Stimulated activated CD8-positive, alpha-beta memory T cell treated with anti-CD3 and anti-CD28 coated beads, Interleukin-4, amount 100 ng/mL, for 4 hours (primary cell): ENCODE measurements at regions not wholly inside any gene's neighbourhood (a gene's known extent, or its start where the extent isn't known, plus 50 kb on each side); places are given as distances from the start of the nearest gene placed in this dataset.

ENCODE experiments used
- DNase-seq, 2 donors: peaks; one replicate each; pipeline ENCODE4 v3.0.0-alpha.2; 2020; ENCODE audit warnings: low read depth in 2 of 2, low spot score in 1 of 2

GRCh38 chr9:90538566-90538965 lies 104.1 kb downstream of the DIRAS2 start:
- DNase-seq = no peak

DNA sequence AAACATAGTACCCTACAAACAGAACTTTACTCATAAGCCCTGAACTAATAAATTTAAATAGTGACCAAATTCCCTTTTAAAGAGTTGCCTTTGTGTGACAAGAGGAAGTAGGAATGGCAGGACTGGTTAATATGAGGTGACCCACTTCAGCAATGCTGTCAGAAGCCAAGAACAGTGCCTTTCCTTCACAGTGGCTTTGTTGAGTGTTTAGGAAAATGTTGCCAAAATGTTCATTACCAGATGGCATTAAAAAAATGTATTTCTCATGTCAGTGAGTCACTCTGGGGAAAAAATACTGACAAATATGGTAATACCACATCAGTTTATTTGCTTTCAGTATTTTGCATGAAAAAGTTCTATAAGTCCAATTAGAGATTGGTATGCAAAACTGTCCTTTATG lies 103.3 kb downstream of the DIRAS2 start:
- DNase-seq = no peak

DNA sequence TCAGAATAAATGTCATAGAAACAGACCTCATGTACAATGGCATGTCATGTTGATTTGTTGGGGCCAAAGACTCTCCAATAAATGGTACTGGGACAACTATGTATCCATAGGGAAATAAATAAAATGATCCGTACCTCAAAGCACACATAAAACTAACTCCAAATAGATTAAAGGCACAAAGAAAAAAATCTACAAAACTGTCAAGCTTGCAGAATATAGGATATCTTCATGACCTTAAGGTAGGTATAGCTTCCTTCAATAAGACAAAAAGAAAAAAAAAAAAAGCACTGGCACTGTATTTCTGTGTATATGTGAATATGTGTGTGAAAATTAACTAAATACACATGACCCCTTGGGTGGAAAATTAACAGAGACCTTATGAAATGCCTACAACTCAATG lies 101.9 kb downstream of the DIRAS2 start:
- no peak for DNase-seq

DNA sequence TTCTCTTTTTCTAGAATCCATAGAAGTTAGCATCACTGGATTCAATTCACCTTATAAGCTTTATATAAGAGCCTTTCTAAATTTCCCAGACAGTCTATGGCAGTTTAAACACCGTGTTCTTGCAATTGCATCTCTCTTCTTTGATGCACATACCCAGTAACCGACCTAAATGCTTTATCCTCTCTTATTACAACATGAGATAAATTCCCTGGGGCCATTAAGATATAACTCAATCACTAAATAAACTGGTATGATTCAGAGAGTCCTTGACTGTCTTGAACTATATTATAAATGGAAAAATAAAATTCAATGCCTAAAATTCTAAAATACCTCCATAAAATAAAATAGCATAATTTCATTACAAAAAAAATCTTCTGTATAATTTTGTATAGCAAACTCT lies 98.1 kb downstream of the DIRAS2 start:
- no peak for DNase-seq

GRCh38 chr9:90546200-90546599 lies 96.4 kb downstream of the DIRAS2 start:
- DNase-seq = no peak

DNA sequence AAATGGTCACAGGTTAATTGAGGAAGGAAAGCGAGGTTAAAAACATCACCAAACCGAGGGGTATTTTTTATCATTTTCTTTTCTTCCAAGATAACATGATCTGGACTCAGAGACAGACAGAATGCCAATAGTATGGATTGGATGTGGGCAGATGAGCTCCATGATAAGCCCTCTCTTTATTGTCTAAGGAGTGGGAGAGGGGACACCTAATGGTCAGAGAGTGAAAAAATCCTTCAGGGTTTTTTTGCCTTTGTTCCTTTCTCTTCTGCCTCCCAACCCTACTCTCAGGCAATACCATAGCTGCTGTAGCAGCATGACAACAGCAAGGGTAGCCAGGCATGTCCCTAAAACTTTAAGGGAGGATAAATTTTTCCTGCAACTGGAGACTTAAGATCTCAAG lies 94.7 kb downstream of the DIRAS2 start:
- DNase-seq = no peak

- no peak for DNase-seq
Measured at GRCh38 chr9:90552317-90552716, 90.3 kb downstream of the DIRAS2 start.

GRCh38 chr9:90555351-90556057 lies 87.1 kb downstream of the DIRAS2 start:
- DNase-seq = no peak

DNA sequence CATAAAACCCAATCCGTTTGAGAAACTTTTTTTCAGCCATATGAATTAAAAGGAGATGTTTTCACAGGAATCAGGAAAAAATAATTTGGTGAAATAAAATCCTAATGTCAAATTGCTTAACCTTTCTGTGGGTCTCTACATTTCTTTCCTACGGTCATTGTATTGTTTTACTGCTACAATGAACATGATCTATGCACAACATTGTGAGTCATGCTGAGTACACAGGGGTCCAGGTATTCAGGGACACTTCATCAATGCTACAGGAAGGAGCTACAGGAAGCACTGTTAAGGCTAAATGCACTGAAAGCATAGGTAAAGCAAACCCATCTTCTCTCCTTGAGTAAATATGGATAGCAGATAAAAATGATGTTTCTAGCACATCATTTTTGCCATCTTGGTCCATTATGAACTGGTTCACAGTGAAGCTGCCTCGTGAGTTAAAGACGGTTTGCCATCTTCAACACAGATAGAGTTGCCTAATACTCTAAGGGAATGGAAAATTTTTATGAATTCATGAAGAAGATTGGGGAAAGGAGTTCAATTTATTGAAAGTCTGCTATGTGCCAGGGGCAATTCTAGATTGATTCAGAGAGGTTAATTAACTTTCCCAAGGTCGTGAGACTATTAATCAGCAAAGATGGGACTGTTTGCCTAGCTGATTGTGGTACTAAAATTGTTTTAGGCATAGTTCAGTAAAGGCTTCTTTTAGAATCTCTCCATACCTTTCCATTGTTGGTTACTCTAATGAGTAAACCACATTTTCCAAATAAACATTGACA lies 85.5 kb downstream of the DIRAS2 start:
- DNase-seq = no peak

DNA sequence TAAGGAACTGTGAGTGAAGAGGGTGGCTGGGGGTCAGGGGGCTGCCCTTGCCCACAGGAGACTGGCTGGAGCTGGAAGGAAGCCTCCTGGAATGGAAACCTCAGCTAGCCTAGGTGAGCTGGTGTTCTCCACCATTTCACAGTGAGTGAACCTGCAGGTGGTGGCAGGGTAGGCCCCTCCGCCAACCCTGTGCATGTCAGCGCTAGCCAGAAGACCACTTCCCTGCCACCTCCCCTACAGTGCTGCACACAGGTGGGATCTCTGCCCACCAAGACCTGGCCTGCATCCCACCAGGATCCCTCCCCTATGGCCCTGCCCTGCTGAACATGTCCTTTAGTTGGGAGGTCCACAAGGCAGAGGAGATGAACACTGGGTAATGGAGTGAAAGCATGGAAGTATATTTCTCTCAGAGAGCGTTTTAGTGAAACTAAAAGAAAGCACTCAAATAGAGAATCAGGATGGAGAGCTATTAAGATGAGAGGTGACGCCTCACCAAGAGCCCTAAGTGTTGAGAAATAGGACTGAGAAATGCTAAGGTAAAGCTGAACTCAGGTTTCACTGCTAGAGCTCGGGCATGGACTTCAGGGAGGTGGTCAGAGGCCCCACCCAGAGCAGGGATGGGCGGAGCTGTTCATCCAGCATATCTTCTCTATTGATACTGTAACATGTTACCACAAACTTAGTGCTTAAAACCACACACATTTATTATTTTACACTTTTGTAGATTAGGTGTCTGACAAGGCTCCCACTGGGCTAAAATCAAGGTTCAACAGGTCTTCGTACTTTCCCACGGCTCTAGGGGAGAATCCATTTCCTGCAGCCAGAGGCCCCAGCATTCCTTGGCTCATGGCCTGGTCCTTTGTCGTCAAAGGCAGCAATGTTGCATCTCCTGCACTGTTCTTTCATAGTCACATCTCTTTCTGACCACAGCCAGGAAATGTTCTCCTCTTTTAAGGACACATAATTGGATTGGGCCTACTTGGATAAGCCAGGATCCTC lies 83.2 kb downstream of the DIRAS2 start:
- DNase-seq = no peak
